ENCODE measurements at regions not wholly inside any gene's neighbourhood (a gene's known extent, or its start where the extent isn't known, plus 50 kb on each side); places are given as distances from the start of the nearest gene placed in this dataset.
"Not testable (repeated sequence)": the region's sequence is repeated elsewhere in the genome, so short reads cannot be mapped to it uniquely, and the experiment has no call there.

GRCh38 chrX:1122851-1123250 is 89.6 kb downstream of the CRLF2 start:
- TF ChIP-seq, protein P1, sequence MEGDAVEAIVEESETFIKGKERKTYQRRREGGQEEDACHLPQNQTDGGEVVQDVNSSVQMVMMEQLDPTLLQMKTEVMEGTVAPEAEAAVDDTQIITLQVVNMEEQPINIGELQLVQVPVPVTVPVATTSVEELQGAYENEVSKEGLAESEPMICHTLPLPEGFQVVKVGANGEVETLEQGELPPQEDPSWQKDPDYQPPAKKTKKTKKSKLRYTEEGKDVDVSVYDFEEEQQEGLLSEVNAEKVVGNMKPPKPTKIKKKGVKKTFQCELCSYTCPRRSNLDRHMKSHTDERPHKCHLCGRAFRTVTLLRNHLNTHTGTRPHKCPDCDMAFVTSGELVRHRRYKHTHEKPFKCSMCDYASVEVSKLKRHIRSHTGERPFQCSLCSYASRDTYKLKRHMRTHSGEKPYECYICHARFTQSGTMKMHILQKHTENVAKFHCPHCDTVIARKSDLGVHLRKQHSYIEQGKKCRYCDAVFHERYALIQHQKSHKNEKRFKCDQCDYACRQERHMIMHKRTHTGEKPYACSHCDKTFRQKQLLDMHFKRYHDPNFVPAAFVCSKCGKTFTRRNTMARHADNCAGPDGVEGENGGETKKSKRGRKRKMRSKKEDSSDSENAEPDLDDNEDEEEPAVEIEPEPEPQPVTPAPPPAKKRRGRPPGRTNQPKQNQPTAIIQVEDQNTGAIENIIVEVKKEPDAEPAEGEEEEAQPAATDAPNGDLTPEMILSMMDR (IDR thresholded peaks at IDR 0.05): not testable (repeated sequence)
- TF ChIP-seq POLR2A (IDR thresholded peaks at IDR 0.05; ENCODE audit: low read depth); POLR2AphosphoS5 (IDR thresholded peaks at IDR 0.05); EP300 (IDR thresholded peaks at IDR 0.05): not testable (repeated sequence)

Data from esophagus muscularis mucosa (tissue), 4 donors.